ENCODE measurements at regions not wholly inside any gene's neighbourhood (a gene's known extent, or its start where the extent isn't known, plus 50 kb on each side); places are given as distances from the start of the nearest gene placed in this dataset.

- WGBS, 2 donors = 68 to 76% methylated on average over 5 of the region's 5 CpGs
Observed at GRCh38 chr14:62428429-62429203, 616.6 kb downstream of the KCNH5 start.

GRCh38 chr14:62429683-62430082, 615.6 kb downstream of the KCNH5 start:
- Histone ChIP-seq H3K4me1 (no peaks in the 10 kb centered on the region), H3K27me3 (no peaks in the 10 kb centered on the region), H3K9me3 (peaks cover 0 to 42% (median 22%) of the 10 kb centered on the region in 11 donors), H3K36me3 (no peaks in the 10 kb centered on the region), H3K27ac (no peak overlapping the region), H3K4me3 (no peak overlapping the region)
- intact Hi-C loops (cut with DNase I) = no loop called here
- DNase-seq (no peak), ATAC-seq (no peak)
- 92 to 95% methylated on average over 1 of the region's 1 CpG for WGBS, 2 donors
- no peak for TF ChIP-seq CTCF (IDR thresholded peaks at IDR 0.05)

More at GRCh38 chr14:62428429-62429203, 616.6 kb downstream of the KCNH5 start:
- ATAC-seq (no peak), DNase-seq (no peak)
- TF ChIP-seq CTCF (IDR thresholded peaks at IDR 0.05) = no peak
- H3K9me3 ChIP-seq = peaks cover 0 to 37% (median 14%) of the 10 kb centered on the region in 11 donors
- no peaks in the 10 kb centered on the region for H3K36me3 ChIP-seq
- H3K27me3 ChIP-seq = no peaks in the 10 kb centered on the region
- no peak overlapping the region for H3K27ac ChIP-seq
- H3K4me1 ChIP-seq = no peaks in the 10 kb centered on the region
- H3K4me3 ChIP-seq = no peak overlapping the region
- intact Hi-C loops (cut with DNase I) = no loop called here

GRCh38 chr14:62431496-62431895, 613.8 kb downstream of the KCNH5 start:
- intact Hi-C loops (cut with DNase I) = no loop called here
- ATAC-seq (no peak), DNase-seq (no peak)
- no peak for TF ChIP-seq CTCF (IDR thresholded peaks at IDR 0.05)
- Histone ChIP-seq H3K27ac (no peak overlapping the region), H3K27me3 (no peaks in the 10 kb centered on the region), H3K36me3 (no peaks in the 10 kb centered on the region), H3K4me3 (no peak overlapping the region), H3K4me1 (no peaks in the 10 kb centered on the region), H3K9me3 (peaks cover 0 to 60% (median 23%) of the 10 kb centered on the region in 11 donors)
- 74 to 87% methylated on average over 2 of the region's 2 CpGs for WGBS, 2 donors

- no peak for TF ChIP-seq CTCF (IDR thresholded peaks at IDR 0.05)
Observed at GRCh38 chr14:62432955-62433354, 612.3 kb downstream of the KCNH5 start.

More at GRCh38 chr14:62432955-62433354, 612.3 kb downstream of the KCNH5 start:
- Histone ChIP-seq H3K27me3 (no peaks in the 10 kb centered on the region), H3K36me3 (no peaks in the 10 kb centered on the region), H3K27ac (no peak overlapping the region), H3K4me3 (no peak overlapping the region), H3K4me1 (no peaks in the 10 kb centered on the region), H3K9me3 (peaks cover 0 to 71% (median 23%) of the 10 kb centered on the region in 11 donors)
- 89 to 93% methylated on average over 2 of the region's 2 CpGs for WGBS, 2 donors
- ATAC-seq (no peak), DNase-seq (no peak)
- intact Hi-C loops (cut with DNase I) = no loop called here

Data from heart right ventricle (tissue), 16 donors.